ENCODE measurements at regions not wholly inside any gene's neighbourhood (a gene's known extent, or its start where the extent isn't known, plus 50 kb on each side); places are given as distances from the start of the nearest gene placed in this dataset.

DNA sequence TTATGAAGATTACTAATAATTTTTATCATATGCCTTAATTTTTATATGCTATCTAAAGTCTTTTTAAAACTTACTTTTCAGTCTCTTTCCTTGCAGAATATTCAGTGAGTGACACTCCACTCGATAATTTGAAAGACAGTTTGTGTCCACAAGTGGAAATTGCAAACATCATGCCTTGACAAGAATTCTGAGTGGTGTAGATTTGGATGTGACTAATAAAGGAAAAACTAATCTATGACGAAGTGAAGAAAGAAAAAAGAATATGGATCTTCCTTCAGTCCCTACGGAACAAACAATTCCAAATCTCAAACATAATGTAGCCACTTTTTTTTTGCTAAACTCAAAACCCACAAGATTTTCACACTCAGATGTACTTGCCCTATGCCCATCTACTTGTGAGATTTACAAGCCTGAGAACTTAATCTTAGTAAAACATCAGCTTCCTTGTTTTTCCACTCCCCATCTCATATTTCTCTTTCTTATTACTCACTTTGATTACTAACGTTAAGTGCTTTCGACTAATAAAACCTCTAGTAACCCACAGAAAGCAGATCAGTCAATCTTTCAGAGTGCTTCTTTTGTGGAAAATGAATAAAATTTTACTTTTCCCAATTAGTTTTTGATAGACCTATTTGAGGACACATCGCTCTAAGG, 1155.8 kb downstream of the GRIK2 start:
- Histone ChIP-seq H3K9me3 (peaks cover 4% of the 10 kb centered on the region), H3K36me3 (ENCODE audit: low read depth) (no peaks in the 10 kb centered on the region), H3K4me1 (ENCODE audit: low read depth) (no peaks in the 10 kb centered on the region), H3K4me3 (no peak overlapping the region)
- ATAC-seq (no peak), DNase-seq (no peak)
- intact Hi-C loops (cut with DNase I, micrococcal nuclease): no loop called here
- TF ChIP-seq, protein P1, sequence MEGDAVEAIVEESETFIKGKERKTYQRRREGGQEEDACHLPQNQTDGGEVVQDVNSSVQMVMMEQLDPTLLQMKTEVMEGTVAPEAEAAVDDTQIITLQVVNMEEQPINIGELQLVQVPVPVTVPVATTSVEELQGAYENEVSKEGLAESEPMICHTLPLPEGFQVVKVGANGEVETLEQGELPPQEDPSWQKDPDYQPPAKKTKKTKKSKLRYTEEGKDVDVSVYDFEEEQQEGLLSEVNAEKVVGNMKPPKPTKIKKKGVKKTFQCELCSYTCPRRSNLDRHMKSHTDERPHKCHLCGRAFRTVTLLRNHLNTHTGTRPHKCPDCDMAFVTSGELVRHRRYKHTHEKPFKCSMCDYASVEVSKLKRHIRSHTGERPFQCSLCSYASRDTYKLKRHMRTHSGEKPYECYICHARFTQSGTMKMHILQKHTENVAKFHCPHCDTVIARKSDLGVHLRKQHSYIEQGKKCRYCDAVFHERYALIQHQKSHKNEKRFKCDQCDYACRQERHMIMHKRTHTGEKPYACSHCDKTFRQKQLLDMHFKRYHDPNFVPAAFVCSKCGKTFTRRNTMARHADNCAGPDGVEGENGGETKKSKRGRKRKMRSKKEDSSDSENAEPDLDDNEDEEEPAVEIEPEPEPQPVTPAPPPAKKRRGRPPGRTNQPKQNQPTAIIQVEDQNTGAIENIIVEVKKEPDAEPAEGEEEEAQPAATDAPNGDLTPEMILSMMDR (IDR thresholded peaks at IDR 0.05): no peak

DNA sequence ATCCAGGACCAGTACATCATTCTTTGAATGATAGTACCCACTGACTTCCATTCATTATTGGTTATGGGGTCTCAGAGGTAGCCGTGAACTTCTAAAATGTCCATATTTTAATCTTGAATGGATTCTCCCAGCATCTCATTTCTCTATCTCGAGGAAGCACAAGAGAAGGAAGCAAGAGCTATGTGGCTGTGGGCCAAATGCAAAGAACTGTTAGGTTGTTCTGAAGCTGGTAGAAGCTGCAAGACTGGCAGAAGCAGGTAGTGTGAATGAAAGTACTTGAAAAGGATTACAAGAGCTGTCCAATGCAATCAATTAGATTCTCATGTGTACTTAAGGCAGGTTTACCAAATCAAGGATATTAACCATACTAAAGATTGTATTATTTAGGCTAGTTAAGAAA, 1131.8 kb downstream of the GRIK2 start:
- ATAC-seq (no peak), DNase-seq (no peak)
- intact Hi-C loops (cut with DNase I, micrococcal nuclease): no loop called here
- Histone ChIP-seq H3K36me3 (ENCODE audit: low read depth) (no peaks in the 10 kb centered on the region), H3K9me3 (no peaks in the 10 kb centered on the region), H3K4me1 (ENCODE audit: low read depth) (no peaks in the 10 kb centered on the region), H3K4me3 (no peak overlapping the region)
- TF ChIP-seq, protein P1 (IDR thresholded peaks at IDR 0.05): no peak

DNA sequence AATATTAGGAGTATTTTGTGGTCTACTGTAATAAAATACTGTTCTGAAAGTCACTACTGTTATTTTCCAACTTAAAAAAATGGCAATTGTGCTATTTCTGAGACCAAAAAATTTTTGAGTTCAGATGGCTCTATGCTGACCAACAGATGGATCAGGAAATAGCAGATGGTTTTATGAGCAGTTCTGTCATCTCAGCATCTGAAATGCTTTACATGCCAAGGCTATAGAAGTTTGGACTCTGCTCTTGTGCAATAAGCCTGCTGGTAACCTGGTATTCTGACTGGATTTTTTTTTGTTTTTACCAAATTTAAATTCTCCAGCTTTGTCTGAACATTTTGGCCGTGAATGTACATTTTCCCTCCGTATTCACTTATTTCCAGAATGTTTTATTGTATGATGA, 1127.5 kb downstream of the GRIK2 start:
- no peak overlapping the region for H3K4me3 ChIP-seq
- DNase-seq (no peak), ATAC-seq (no peak)
- no peaks in the 10 kb centered on the region for H3K4me1 ChIP-seq (ENCODE audit: low read depth)
- TF ChIP-seq, protein P1 (IDR thresholded peaks at IDR 0.05): no peak
- H3K9me3 ChIP-seq: no peaks in the 10 kb centered on the region
- H3K36me3 ChIP-seq (ENCODE audit: low read depth): no peaks in the 10 kb centered on the region
- intact Hi-C loops (cut with DNase I, micrococcal nuclease): no loop called here

DNA sequence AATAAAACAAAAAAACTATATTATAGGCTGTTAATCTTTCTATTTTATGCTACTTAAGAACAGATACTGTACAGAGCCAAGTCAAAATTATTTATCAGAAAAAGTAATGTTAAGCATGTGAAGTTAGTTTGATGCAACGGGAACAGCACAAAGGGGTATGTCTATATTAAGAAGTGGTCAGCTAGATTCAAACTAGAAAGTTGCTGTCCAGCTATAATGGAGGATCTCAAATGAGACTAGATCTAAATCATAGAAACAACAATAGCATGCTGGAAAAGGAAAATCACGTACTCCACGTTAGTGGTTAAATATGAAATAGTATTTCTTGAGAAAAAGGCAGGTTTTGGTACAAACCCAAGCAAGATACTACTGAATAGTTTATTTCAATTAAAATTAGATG, 1124.0 kb downstream of the GRIK2 start:
- H3K36me3 ChIP-seq (ENCODE audit: low read depth): no peaks in the 10 kb centered on the region
- ATAC-seq: no peak
- H3K9me3 ChIP-seq: no peaks in the 10 kb centered on the region
- no peaks in the 10 kb centered on the region for H3K4me1 ChIP-seq (ENCODE audit: low read depth)
- DNase-seq: no peak
- TF ChIP-seq, protein P1 (IDR thresholded peaks at IDR 0.05): no peak
- intact Hi-C loops (cut with DNase I, micrococcal nuclease): no loop called here
- H3K4me3 ChIP-seq: no peak overlapping the region

DNA sequence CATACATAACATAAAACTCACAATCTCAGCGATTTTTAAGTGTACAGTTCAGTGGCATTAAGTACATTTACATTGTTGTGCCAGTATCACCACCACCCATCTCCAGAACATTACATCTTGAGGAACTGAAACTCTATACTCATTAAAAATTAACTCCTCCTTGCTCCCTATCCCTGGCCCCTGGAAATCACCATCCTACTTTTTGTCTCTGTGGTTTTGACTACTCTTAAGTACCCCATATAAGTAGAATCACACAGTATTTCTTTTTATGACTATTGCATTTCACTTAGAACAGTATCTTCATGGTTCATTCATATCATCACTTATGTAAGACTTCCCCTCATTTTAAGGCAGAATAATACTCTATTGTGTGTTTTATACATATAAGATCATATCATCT, 1108.1 kb downstream of the GRIK2 start:
- H3K36me3 ChIP-seq (ENCODE audit: low read depth): no peaks in the 10 kb centered on the region
- ATAC-seq (no peak), DNase-seq (no peak)
- intact Hi-C loops (cut with DNase I, micrococcal nuclease): no loop called here
- no peak overlapping the region for H3K4me3 ChIP-seq
- peaks cover 8% of the 10 kb centered on the region for H3K9me3 ChIP-seq
- no peaks in the 10 kb centered on the region for H3K4me1 ChIP-seq (ENCODE audit: low read depth)
- TF ChIP-seq, protein P1 (IDR thresholded peaks at IDR 0.05): no peak

DNA sequence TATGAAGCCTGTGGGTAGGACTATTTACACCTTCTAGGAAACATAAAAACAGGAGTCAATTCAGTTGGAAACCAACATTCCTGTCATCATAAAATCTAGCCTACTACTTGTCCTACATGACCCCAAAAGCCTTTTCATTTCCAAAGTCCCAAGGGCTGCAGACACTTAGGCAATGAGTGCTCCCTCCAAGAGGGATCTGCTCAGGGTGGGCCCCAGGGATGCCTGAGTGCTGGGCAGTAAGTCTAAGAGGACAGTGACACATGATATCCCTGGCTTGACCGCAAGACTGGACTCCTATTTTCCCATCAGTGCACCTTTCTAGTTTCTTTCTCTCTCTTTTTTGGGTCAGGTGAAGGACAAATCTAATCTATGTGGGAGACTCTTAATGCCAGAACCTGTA, 1101.3 kb downstream of the GRIK2 start:
- TF ChIP-seq, protein P1 (IDR thresholded peaks at IDR 0.05): no peak
- no peaks in the 10 kb centered on the region for H3K4me1 ChIP-seq (ENCODE audit: low read depth)
- intact Hi-C loops (cut with DNase I, micrococcal nuclease): no loop called here
- no peaks in the 10 kb centered on the region for H3K36me3 ChIP-seq (ENCODE audit: low read depth)
- ATAC-seq (no peak), DNase-seq (no peak)
- H3K9me3 ChIP-seq: no peaks in the 10 kb centered on the region
- no peak overlapping the region for H3K4me3 ChIP-seq

All from mucosa of descending colon (tissue), 3 donors.